DMS153 treated with DMSO at 0.1 percent for 48 hours (cell line): ENCODE measurements at regions not wholly inside any gene's neighbourhood (a gene's known extent, or its start where the extent isn't known, plus 50 kb on each side); places are given as distances from the start of the nearest gene placed in this dataset.
"Not testable (repeated sequence)": the region's sequence is repeated elsewhere in the genome, so short reads cannot be mapped to it uniquely, and the experiment has no call there.

Experiments used
- DNase-seq: peaks from one replicate; lab custom pipeline; 2025; ENCODE audit not compliant: unreplicated experiment; lab: John Stamatoyannopoulos, UW

- not testable (repeated sequence) for DNase-seq
These were observed 253.0 kb upstream of the ID4 start for GRCh38 chr6:19584207-19584606.

DNA sequence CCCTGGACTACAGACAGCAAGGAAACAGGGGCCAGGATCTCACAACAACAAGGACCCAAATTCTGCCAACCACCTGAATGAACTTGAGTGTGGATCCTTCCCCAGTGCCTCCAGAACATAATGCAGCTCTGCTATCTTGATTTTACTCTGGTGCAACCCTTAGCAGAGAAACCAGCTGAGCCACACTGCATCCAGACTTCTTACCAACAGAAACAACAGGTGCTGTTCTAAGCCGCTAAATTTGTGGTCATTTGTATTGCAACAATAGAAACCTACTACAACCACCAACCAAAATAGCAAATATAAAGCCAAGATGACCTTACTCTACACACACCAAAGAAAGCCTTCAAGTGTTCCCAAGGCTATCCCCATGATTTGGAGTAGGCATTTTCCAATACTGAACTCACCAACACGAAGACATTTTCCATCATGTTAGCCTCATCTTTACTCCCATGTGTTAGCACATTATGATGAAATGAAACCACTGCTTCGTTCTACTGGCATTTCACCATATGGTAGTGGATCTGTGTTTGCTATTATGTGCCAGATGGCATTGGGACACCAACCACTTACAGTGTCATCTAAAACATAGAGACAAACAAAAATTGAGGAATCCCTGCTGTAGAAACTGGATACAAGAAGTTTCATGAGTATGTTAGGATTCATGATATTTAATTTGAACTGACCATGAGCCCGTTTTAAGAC lies 249.8 kb upstream of the ID4 start:
- no peak for DNase-seq

DNA sequence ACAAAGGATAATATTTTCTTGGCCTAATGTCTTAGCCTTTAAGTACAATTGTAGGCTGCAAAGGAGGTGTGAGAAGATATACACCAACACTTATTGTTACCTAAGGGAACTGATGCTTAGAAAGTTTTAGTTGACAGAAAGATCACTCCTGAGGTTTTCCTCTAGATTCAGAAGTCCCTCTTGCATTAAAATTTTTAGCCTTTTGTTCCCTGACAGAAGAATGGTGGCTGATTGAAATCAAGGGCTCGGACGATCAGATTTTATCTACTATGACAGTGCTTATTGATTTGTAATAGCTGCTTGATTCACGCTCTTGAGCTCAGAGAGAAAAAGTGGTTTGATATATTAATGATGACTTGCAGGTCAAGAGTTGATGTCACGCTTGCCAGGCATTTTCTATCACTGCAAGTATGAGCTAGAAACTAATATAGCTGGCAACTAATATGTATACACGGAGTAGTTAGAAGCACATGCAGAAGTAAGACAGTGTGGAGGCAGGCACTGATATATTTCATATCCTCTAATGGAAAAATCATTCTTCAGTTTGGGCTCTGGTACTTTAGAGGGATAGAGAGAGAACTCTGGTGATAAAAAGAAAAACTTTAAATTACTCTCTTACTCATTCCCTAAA lies 246.6 kb upstream of the ID4 start:
- no peak for DNase-seq

- no peak for DNase-seq
These were observed 239.3 kb upstream of the ID4 start for GRCh38 chr6:19597809-19598320.

DNA sequence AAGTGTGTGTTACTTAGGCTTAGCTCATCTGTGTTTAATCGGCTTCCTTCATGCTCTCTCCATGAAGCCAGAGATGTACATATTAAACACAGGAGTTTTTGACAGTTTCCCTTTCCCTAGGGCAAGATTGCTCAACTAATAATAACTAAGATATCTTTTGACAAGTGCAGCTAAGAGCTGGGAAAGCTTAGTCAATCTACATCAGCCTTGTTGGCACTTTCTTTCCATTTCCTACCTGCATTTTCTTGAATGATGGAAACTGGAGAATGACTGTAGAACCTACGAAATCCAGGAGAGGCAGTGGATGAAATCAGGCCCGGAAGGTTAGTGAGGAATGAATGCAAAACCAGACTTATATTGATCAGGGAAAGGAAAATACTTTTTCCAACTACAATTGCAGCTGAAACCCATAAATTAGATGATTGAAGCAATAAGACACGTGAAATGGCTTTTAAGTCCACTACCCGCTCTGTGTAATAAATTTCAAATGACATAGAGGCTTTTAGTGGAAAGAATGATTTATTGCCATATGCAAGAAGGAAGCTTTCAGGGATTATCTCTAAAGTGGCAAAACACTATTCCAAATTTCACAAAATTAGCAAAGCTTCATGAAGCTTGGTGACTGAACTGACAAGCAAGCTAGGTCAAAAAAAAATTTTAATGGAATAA lies 237.2 kb upstream of the ID4 start:
- no peak for DNase-seq

DNA sequence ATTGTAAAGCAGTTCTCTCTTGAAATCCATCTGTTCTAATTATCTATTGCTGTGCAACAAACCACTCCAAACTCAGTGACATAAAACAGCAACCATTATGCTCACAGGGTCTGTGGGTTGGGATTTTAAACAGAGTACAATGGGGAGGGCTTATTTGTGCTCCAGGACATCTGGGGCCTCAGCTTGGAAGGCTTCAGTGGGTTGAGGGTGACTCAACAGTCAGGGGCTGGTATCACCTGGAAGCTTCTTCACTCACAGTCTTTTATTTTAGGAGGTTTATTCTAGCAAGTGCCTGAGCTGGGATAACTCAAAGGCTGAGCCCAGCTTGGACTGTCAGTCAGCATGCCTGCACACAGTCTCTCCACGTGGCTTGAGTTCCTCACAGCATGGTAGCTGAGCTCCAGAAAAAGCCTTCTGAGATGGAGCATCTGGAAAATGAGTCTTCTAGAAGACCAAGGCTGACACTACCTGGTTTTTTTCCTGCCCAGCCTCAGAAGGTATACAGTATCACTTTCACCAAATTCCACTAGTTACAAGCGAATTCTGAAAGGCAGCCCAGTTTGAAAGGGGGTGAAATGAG lies 234.6 kb upstream of the ID4 start:
- no peak for DNase-seq

GRCh38 chr6:19603721-19604120 lies 233.4 kb upstream of the ID4 start:
- no peak for DNase-seq

GRCh38 chr6:19605624-19606023 lies 231.5 kb upstream of the ID4 start:
- DNase-seq = no peak

GRCh38 chr6:19608546-19608945 lies 228.6 kb upstream of the ID4 start:
- no peak for DNase-seq

DNA sequence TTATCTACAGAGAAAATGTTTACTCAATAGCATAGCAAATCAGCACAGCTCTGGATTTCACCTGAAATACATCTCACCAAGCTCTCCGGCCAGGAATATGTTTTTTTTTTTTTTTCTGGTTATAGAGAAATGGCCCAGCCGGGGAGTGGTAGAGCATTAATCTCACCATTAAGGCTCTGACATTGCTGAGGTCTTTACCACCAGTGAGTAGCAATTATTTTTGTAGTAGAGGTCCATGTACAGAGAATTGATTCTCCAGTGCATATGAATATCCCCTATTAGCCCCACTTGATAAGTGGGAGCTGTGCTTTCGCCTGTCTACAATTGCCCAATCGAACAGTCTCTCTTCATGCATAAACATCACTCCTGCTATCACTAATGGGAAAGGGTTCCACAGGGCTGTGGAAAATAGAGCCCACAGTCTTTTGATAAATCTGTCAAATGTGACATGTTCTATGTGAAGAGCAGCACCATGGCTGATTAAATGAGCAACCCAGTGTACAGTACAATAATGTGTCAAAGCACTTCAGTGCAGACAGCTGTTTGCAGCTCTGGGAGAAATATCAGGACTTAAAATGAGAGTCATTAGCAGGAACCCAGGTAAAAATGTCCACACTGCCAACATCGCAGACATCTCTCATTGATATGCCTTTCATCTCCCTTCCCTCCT lies 227.1 kb upstream of the ID4 start:
- no peak for DNase-seq

DNA sequence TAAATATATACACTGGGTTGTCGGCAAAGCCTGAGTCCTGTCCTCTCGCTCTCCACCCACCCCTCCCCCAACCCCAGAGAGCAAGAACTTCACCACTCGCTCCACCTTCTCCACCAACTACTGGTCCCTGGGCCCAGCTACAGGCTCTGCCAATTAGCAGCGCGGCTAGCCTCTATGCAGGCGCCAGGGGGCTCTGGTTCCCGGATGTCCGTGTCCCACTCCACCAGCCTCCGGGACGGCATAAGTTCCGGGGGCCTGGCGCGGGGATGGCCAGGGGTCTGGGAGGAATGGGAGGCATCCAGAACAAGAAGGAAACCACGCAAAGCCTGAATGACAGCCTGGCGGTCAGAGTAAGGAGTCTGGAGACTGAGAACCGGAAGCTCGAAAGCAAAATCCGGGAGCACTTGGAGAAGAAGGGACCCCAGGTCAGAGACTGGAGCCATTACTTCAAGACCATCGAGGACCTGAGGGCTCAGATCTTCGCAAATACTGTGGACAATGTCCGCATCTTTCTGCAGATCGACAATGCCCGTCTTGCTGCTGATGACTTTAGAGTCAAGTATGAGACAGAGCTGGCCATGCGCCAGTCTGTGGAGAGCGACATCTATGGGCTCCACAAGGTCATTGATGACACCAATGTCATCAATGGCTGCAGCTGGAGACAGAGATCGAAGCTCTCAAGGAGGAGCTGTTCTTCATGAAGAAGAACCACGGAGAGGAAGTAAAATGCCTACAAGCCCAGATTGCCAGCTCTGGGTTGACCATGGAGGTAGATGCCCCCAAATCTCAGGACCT lies 224.3 kb upstream of the ID4 start:
- not testable (repeated sequence) for DNase-seq

- no peak for DNase-seq
These were observed 223.5 kb upstream of the ID4 start for GRCh38 chr6:19613678-19614077.

GRCh38 chr6:19616022-19616421 lies 221.1 kb upstream of the ID4 start:
- no peak for DNase-seq

DNA sequence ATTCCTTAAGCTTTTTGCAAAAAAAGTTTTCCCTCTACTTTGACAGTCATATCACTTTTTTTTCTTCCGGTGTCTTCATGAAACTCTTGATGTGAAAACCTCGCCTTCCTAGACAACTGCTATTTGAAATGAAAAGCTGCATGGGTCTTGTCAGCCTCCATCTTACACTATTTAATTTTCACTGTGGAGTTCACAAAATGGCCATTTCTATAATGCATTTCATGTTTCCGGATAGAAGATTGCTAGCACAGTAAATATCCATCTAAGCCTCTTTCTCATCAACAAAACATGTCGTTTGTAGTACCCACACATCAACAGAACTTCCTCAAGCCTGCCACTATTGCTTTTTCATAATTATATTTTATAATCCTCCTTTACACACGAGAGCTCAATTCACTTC lies 204.9 kb upstream of the ID4 start:
- peak; percentile 76 for DNase-seq

GRCh38 chr6:19632786-19633185 lies 204.4 kb upstream of the ID4 start:
- DNase-seq = peak; percentile 39

GRCh38 chr6:19635728-19636127 lies 201.4 kb upstream of the ID4 start:
- DNase-seq = no peak

DNA sequence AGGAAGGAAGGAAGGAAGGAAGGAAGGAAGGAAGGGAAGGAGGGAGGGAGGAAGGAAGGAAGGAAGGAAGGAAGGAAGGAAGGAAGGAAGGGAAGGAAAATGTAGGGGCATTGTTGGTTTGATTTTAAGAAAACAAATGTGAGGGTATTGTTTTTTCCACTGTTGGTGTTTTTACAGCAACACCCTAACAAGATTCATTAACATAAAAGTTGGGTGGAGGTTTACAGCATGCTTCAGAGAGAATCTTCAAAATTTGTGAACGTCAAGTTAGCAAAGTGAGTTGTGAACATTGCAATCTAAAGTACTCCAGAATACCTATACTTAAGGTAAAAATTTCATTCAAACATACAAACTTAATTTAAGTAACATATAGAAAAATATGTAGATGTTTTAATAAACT lies 200.2 kb upstream of the ID4 start:
- no peak for DNase-seq

DNA sequence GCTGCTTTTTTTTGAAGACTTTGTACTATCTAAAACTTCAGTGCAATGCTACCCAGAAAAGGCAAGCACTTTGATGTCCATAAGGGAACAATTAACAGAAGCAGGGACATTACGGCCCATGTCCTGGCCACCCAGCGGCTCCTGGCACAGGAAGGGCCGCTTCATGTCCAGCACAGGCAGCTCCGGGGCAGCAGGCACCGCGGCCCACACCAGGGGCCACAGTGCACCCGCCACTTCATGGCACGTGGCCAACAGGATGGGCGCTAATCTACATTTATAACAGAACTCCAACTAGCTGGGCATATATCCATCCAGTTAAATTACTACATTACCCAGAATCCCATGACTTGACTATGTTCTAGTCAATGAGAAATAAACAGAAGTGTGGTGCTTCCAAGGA lies 198.2 kb upstream of the ID4 start:
- DNase-seq = no peak

DNA sequence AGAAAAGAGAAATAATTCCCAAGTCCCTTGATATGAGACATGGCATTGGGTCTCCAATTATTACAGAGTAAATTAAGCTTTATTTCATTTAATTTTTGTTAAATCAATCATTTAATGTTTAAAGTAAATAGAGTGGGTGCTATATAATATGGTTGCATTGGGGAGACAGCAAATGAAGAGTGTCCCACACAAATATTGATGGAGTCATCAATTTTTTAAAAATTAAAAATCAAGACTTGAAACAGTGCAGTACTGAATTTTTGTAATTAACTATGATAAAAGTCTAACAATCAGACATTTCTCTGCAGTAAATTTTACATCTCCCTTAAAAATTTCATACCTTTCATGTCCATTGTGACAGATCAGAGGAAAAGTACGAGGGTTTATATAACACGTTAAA lies 193.9 kb upstream of the ID4 start:
- DNase-seq = no peak

GRCh38 chr6:19643713-19644112 lies 193.5 kb upstream of the ID4 start:
- no peak for DNase-seq

DNA sequence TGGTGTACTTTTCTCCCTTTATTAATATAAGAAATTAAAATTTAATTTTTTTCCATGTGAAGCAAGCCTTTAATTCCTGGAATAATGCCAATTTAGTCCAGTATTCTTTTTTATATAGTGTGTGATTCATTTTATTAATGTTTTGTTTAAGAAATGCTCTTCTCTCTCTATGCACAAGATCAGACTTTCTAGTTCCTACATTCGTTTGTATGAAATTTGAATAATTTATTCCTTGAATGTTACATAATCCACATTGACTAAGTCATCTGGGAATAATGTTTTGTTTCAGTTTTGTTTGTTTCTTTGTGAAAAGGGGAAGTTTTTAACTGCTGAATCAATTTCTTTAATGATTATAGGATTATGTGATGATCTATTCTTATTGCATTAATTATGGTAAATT lies 181.4 kb upstream of the ID4 start:
- no peak for DNase-seq
